Body of pancreas (tissue), 4 donors: ENCODE measurements at regions not wholly inside any gene's neighbourhood (a gene's known extent, or its start where the extent isn't known, plus 50 kb on each side); places are given as distances from the start of the nearest gene placed in this dataset.

Source experiments
- CTCF ChIP-seq, 7 experiments: fragments of 450-650 bp in 4 of 7; fragments of 200-600 bp in 3 of 7; sonication (generic) in 3 of 7; IDR thresholded peaks; one replicate each; pipeline ENCODE4 v1.5.1; 2016 to 2019; ENCODE audit warnings: antibody characterized with exemption in 7 of 7
- POLR2A ChIP-seq, 3 donors: fragments of 450-650 bp; IDR thresholded peaks; one replicate each; pipeline ENCODE4 v1.6.1; 2016; ENCODE audit warnings: antibody characterized with exemption in 3 of 3, mild to moderate bottlenecking in 2 of 3

- TF ChIP-seq CTCF (IDR thresholded peaks at IDR 0.05) (no peak), POLR2A (IDR thresholded peaks at IDR 0.05) (no peak)
Observed at GRCh38 chr13:75072368-75072767, 409.6 kb downstream of the TBC1D4 start.
